Hematopoietic multipotent progenitor cell treated with erythropoietin and hydrocortisone succinate and interleukin-3 and kit ligand, for 6 days (in vitro differentiated cells): ENCODE measurements at regions not wholly inside any gene's neighbourhood (a gene's known extent, or its start where the extent isn't known, plus 50 kb on each side); places are given as distances from the start of the nearest gene placed in this dataset.
"Not testable (repeated sequence)": the region's sequence is repeated elsewhere in the genome, so short reads cannot be mapped to it uniquely, and the experiment has no call there.

ENCODE experiments used
- DNase-seq: peaks from one replicate; pipeline ENCODE4 v3.0.0-alpha.2; 2015

GRCh38 chr14:105713160-105713559 is 186.8 kb downstream of the TMEM121 start:
- DNase-seq, result not testable (repeated sequence)

- not testable (repeated sequence) for DNase-seq
Observed at GRCh38 chr14:105713836-105714235, 187.5 kb downstream of the TMEM121 start.

- not testable (repeated sequence) for DNase-seq
Observed at GRCh38 chr14:105718787-105719186, 192.4 kb downstream of the TMEM121 start.

- DNase-seq, result not testable (repeated sequence)
Observed at GRCh38 chr14:105720106-105720505, 193.7 kb downstream of the TMEM121 start.

- not testable (repeated sequence) for DNase-seq
Observed at GRCh38 chr14:105720852-105721601, 194.6 kb downstream of the TMEM121 start.

GRCh38 chr14:105721602-105721970 is 195.2 kb downstream of the TMEM121 start:
- not testable (repeated sequence) for DNase-seq

GRCh38 chr14:105721996-105722709 is 195.8 kb downstream of the TMEM121 start:
- not testable (repeated sequence) for DNase-seq

GRCh38 chr14:105723271-105723670 is 196.9 kb downstream of the TMEM121 start:
- not testable (repeated sequence) for DNase-seq

- not testable (repeated sequence) for DNase-seq
Observed at GRCh38 chr14:105723776-105724175, 197.4 kb downstream of the TMEM121 start.

- DNase-seq, result not testable (repeated sequence)
Observed at GRCh38 chr14:105729825-105730368, 203.5 kb downstream of the TMEM121 start.

- not testable (repeated sequence) for DNase-seq
Observed at GRCh38 chr14:105730731-105731130, 204.3 kb downstream of the TMEM121 start.

GRCh38 chr14:105731221-105731985 is 205.0 kb downstream of the TMEM121 start:
- not testable (repeated sequence) for DNase-seq

GRCh38 chr14:105733081-105734065 is 207.0 kb downstream of the TMEM121 start:
- DNase-seq, result no peak

- DNase-seq, result not testable (repeated sequence)
Observed at GRCh38 chr14:105734241-105734640, 207.9 kb downstream of the TMEM121 start.

GRCh38 chr14:105736331-105736730 is 209.9 kb downstream of the TMEM121 start:
- not testable (repeated sequence) for DNase-seq

GRCh38 chr14:105737504-105738246 is 211.3 kb downstream of the TMEM121 start:
- DNase-seq, result no peak

- DNase-seq, result no peak
Observed at GRCh38 chr14:105738638-105739037, 212.3 kb downstream of the TMEM121 start.

GRCh38 chr14:105739331-105740102 is 213.1 kb downstream of the TMEM121 start:
- no peak for DNase-seq

- not testable (repeated sequence) for DNase-seq
Observed at GRCh38 chr14:105740272-105740671, 213.9 kb downstream of the TMEM121 start.

GRCh38 chr14:105740961-105741360 is 214.6 kb downstream of the TMEM121 start:
- not testable (repeated sequence) for DNase-seq
